Neural progenitor cell (in vitro differentiated cells): ENCODE measurements at regions not wholly inside any gene's neighbourhood (a gene's known extent, or its start where the extent isn't known, plus 50 kb on each side); places are given as distances from the start of the nearest gene placed in this dataset.

Experiments used
- EZH2 ChIP-seq: fragments of 200-600 bp; sonication (generic); IDR thresholded peaks from 2 replicates; pipeline ENCODE4 v1.6.1; 2017; ENCODE audit warnings: antibody characterized with exemption, mild to moderate bottlenecking, moderate library complexity
- EZH2phosphoT487 ChIP-seq: fragments of 200-600 bp; sonication (generic); IDR thresholded peaks from 2 replicates; pipeline ENCODE4 v1.6.1; 2017; ENCODE audit warnings: antibody characterized with exemption
- TF ChIP-seq, protein P1 (sequence below): fragments of 200-600 bp; sonication (generic); IDR thresholded peaks from 2 replicates; pipeline ENCODE4 v1.5.1; 2017; ENCODE audit warnings: antibody characterized with exemption, mild to moderate bottlenecking

DNA sequence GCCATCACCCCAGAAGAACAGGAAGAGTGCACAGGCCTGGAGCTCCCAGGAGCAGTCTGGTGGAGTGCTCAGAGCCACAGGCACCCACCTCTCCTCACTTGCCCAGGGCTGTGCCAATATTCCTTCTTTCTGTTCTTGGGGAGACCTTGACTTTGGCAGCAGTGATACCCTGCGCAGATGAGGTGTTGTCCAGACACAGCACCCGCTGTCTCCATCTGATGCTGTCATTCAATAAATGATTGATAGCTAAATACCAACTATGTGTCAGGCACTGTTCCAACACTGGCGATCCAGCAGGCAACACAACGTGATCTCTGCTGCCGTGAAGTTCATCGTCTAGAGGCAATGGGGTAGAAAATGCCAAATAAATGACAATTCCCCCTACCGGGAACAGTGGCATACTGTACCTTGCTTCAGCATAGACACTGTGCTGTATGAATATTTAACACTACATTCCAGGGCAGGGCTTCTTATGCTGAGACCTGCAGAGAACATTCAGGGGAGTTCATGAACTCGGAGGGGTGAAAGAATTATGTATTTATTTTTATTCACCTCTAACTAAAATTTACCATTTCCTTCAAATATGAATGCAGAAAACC is 320.5 kb upstream of the NCKAP5 start:
- TF ChIP-seq, protein P1, sequence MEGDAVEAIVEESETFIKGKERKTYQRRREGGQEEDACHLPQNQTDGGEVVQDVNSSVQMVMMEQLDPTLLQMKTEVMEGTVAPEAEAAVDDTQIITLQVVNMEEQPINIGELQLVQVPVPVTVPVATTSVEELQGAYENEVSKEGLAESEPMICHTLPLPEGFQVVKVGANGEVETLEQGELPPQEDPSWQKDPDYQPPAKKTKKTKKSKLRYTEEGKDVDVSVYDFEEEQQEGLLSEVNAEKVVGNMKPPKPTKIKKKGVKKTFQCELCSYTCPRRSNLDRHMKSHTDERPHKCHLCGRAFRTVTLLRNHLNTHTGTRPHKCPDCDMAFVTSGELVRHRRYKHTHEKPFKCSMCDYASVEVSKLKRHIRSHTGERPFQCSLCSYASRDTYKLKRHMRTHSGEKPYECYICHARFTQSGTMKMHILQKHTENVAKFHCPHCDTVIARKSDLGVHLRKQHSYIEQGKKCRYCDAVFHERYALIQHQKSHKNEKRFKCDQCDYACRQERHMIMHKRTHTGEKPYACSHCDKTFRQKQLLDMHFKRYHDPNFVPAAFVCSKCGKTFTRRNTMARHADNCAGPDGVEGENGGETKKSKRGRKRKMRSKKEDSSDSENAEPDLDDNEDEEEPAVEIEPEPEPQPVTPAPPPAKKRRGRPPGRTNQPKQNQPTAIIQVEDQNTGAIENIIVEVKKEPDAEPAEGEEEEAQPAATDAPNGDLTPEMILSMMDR: no peak
- no peak for TF ChIP-seq EZH2
- TF ChIP-seq EZH2phosphoT487: no peak
